ENCODE measurements at regions not wholly inside any gene's neighbourhood (a gene's known extent, or its start where the extent isn't known, plus 50 kb on each side); places are given as distances from the start of the nearest gene placed in this dataset.

GRCh38 chr1:30037251-30038118 is 685.9 kb downstream of the MATN1 start:
- no peak for DNase-seq

GRCh38 chr1:30036666-30037065 is 686.7 kb downstream of the MATN1 start:
- no peak for DNase-seq

GRCh38 chr1:30036229-30036547 is 687.2 kb downstream of the MATN1 start:
- DNase-seq: no peak

- DNase-seq: no peak
Measured at GRCh38 chr1:30035522-30036228, 687.7 kb downstream of the MATN1 start.

- DNase-seq: no peak
Measured at GRCh38 chr1:30034627-30035521, 688.5 kb downstream of the MATN1 start.

GRCh38 chr1:30034105-30034626 is 689.2 kb downstream of the MATN1 start:
- DNase-seq: no peak

- DNase-seq: no peak
Measured at GRCh38 chr1:30033256-30034104, 689.9 kb downstream of the MATN1 start.

- DNase-seq: no peak
Measured at GRCh38 chr1:30032302-30032701, 691.1 kb downstream of the MATN1 start.

GRCh38 chr1:30029677-30030076 is 693.7 kb downstream of the MATN1 start:
- DNase-seq: no peak

GRCh38 chr1:30028939-30029338 is 694.4 kb downstream of the MATN1 start:
- DNase-seq: no peak

- no peak for DNase-seq
Measured at GRCh38 chr1:30028283-30028682, 695.1 kb downstream of the MATN1 start.

GRCh38 chr1:30027247-30027646 is 696.1 kb downstream of the MATN1 start:
- no peak for DNase-seq

- no peak for DNase-seq
Measured at GRCh38 chr1:30024411-30025195, 698.8 kb downstream of the MATN1 start.

- DNase-seq: no peak
Measured at GRCh38 chr1:30023339-30024022, 699.9 kb downstream of the MATN1 start.

GRCh38 chr1:30014031-30014430 is 709.4 kb downstream of the MATN1 start:
- DNase-seq: no peak

- DNase-seq: no peak
Measured at GRCh38 chr1:30012455-30013440, 710.6 kb downstream of the MATN1 start.

GRCh38 chr1:30011970-30012369 is 711.4 kb downstream of the MATN1 start:
- no peak for DNase-seq

- no peak for DNase-seq
Measured at GRCh38 chr1:30010506-30011106, 712.8 kb downstream of the MATN1 start.

- no peak for DNase-seq
Measured at GRCh38 chr1:30009720-30010119, 713.7 kb downstream of the MATN1 start.

Measured in NCI-H1048 (cell line).